ENCODE measurements at regions not wholly inside any gene's neighbourhood (a gene's known extent, or its start where the extent isn't known, plus 50 kb on each side); places are given as distances from the start of the nearest gene placed in this dataset.
A peak's percentile ranks its signal among the peaks of the same experiment; 100 is the strongest.

GRCh38 chr11:69417699-69418085 is 63.8 kb upstream of the LINC01488 start:
- Histone ChIP-seq H3K4me3 (no peak overlapping the region), H3K9me3 (replicated peaks in 1 of 11) (peaks cover 7 to 19% (median 13%) of the 10 kb centered on the region in 11 experiments; a peak in 16 of 22 replicates), H3K27me3 (no peaks in the 10 kb centered on the region), H3K27ac (no peak overlapping the region), H3K36me3 (no peaks in the 10 kb centered on the region), H4K20me1 (no peaks in the 10 kb centered on the region), H3K4me1 (peaks cover 26 to 46% (median 41%) of the 10 kb centered on the region in 10 experiments), H3K4me2 (peak overlapping the region in 8 of 11 experiments; percentile 74 to 95 (median 84); a peak in 11 of 22 replicates), H3K9ac (no peak overlapping the region)
- no peak for TF ChIP-seq Cebpa-rat (IDR thresholded peaks at IDR 0.05)

GRCh38 chr11:69418576-69419296 is 62.7 kb upstream of the LINC01488 start:
- H4K20me1 ChIP-seq = no peaks in the 10 kb centered on the region
- H3K4me1 ChIP-seq = peaks cover 26 to 46% (median 41%) of the 10 kb centered on the region in 10 experiments
- no peak overlapping the region for H3K4me2 ChIP-seq
- no peak overlapping the region for H3K27ac ChIP-seq
- H3K36me3 ChIP-seq = no peaks in the 10 kb centered on the region
- peaks cover under 1 to 9% (median 5%) of the 10 kb centered on the region in 11 experiments; a peak in 14 of 22 replicates for H3K9me3 ChIP-seq (replicated peaks in 1 of 11)
- H3K9ac ChIP-seq = no peak overlapping the region
- TF ChIP-seq Cebpa-rat (IDR thresholded peaks at IDR 0.05) = no peak
- no peak overlapping the region for H3K4me3 ChIP-seq
- no peaks in the 10 kb centered on the region for H3K27me3 ChIP-seq

GRCh38 chr11:69419662-69420395 is 61.6 kb upstream of the LINC01488 start:
- no peak overlapping the region for H3K27ac ChIP-seq
- H3K9ac ChIP-seq = no peak overlapping the region
- H3K4me1 ChIP-seq = peaks cover 19 to 39% (median 33%) of the 10 kb centered on the region in 10 experiments
- no peaks in the 10 kb centered on the region for H3K27me3 ChIP-seq
- no peaks in the 10 kb centered on the region for H4K20me1 ChIP-seq
- no peak for TF ChIP-seq Cebpa-rat (IDR thresholded peaks at IDR 0.05)
- H3K9me3 ChIP-seq (replicated peaks in 1 of 11) = peaks cover 6 to 7% (median 6%) of the 10 kb centered on the region in 11 experiments
- H3K4me2 ChIP-seq = no peak overlapping the region
- H3K4me3 ChIP-seq = no peak overlapping the region
- H3K36me3 ChIP-seq = no peaks in the 10 kb centered on the region

GRCh38 chr11:69422645-69423044 is 58.8 kb upstream of the LINC01488 start:
- Histone ChIP-seq H3K27ac (no peak overlapping the region), H3K4me2 (no peak overlapping the region), H3K36me3 (no peaks in the 10 kb centered on the region), H4K20me1 (no peaks in the 10 kb centered on the region), H3K9me3 (replicated peaks in 1 of 11) (peaks cover 13 to 26% (median 14%) of the 10 kb centered on the region in 11 experiments), H3K27me3 (no peaks in the 10 kb centered on the region), H3K4me1 (peaks cover 0 to 10% (median 4%) of the 10 kb centered on the region in 10 experiments; a peak in 12 of 20 replicates), H3K4me3 (no peak overlapping the region), H3K9ac (no peak overlapping the region)
- TF ChIP-seq Cebpa-rat (IDR thresholded peaks at IDR 0.05) = no peak

- Histone ChIP-seq H3K27ac (no peak overlapping the region), H3K9me3 (replicated peaks in 1 of 11) (peaks cover 13 to 26% (median 14%) of the 10 kb centered on the region in 11 experiments), H3K4me3 (no peak overlapping the region), H3K9ac (no peak overlapping the region), H3K27me3 (no peaks in the 10 kb centered on the region), H3K36me3 (no peaks in the 10 kb centered on the region), H3K4me1 (peaks cover 0 to 8% (median 4%) of the 10 kb centered on the region in 10 experiments; a peak in 7 of 20 replicates), H4K20me1 (no peaks in the 10 kb centered on the region), H3K4me2 (no peak overlapping the region)
- TF ChIP-seq Cebpa-rat (IDR thresholded peaks at IDR 0.05) = no peak
Measured at GRCh38 chr11:69423181-69423580, 58.3 kb upstream of the LINC01488 start.

GRCh38 chr11:69423611-69424385 is 57.7 kb upstream of the LINC01488 start:
- no peaks in the 10 kb centered on the region for H4K20me1 ChIP-seq
- no peak overlapping the region for H3K4me3 ChIP-seq
- peaks cover 13 to 26% (median 14%) of the 10 kb centered on the region in 11 experiments for H3K9me3 ChIP-seq (replicated peaks in 1 of 11)
- no peak for TF ChIP-seq Cebpa-rat (IDR thresholded peaks at IDR 0.05)
- H3K27ac ChIP-seq = no peak overlapping the region
- no peaks in the 10 kb centered on the region for H3K27me3 ChIP-seq
- H3K36me3 ChIP-seq = no peaks in the 10 kb centered on the region
- peaks cover 0 to 8% (median 4%) of the 10 kb centered on the region in 10 experiments; a peak in 7 of 20 replicates for H3K4me1 ChIP-seq
- H3K4me2 ChIP-seq = no peak overlapping the region
- H3K9ac ChIP-seq = no peak overlapping the region

- Histone ChIP-seq H3K4me1 (peaks cover 0 to 8% (median 4%) of the 10 kb centered on the region in 10 experiments; a peak in 7 of 20 replicates), H3K4me3 (no peak overlapping the region; a peak in 1 of 20 replicates), H3K36me3 (no peaks in the 10 kb centered on the region), H3K4me2 (no peak overlapping the region), H3K9me3 (replicated peaks in 1 of 11) (peaks cover 13 to 26% (median 14%) of the 10 kb centered on the region in 11 experiments), H3K27ac (no peak overlapping the region), H4K20me1 (no peaks in the 10 kb centered on the region), H3K9ac (no peak overlapping the region), H3K27me3 (no peaks in the 10 kb centered on the region)
- TF ChIP-seq Cebpa-rat (IDR thresholded peaks at IDR 0.05) = no peak
Measured at GRCh38 chr11:69424748-69425147, 56.7 kb upstream of the LINC01488 start.

- Histone ChIP-seq H3K4me3 (no peak overlapping the region), H3K4me1 (peaks cover 0 to 8% (median 4%) of the 10 kb centered on the region in 10 experiments; a peak in 7 of 20 replicates), H3K27me3 (no peaks in the 10 kb centered on the region)
Measured at GRCh38 chr11:69425444-69425843, 56.0 kb upstream of the LINC01488 start.

More at GRCh38 chr11:69425444-69425843, 56.0 kb upstream of the LINC01488 start:
- no peaks in the 10 kb centered on the region for H3K36me3 ChIP-seq
- no peak overlapping the region for H3K27ac ChIP-seq
- TF ChIP-seq Cebpa-rat (IDR thresholded peaks at IDR 0.05) = no peak
- H3K4me2 ChIP-seq = no peak overlapping the region
- H3K9ac ChIP-seq = no peak overlapping the region
- peaks cover 13 to 26% (median 14%) of the 10 kb centered on the region in 11 experiments for H3K9me3 ChIP-seq (replicated peaks in 1 of 11)
- no peaks in the 10 kb centered on the region for H4K20me1 ChIP-seq

Measured in BLaER1 treated with 17β-estradiol and CSF1 and Interleukin-3, amounts not matched to agents 10 nM and 100 nM (cell line).